ENCODE measurements at regions not wholly inside any gene's neighbourhood (a gene's known extent, or its start where the extent isn't known, plus 50 kb on each side); places are given as distances from the start of the nearest gene placed in this dataset.
"Not testable (repeated sequence)": the region's sequence is repeated elsewhere in the genome, so short reads cannot be mapped to it uniquely, and the experiment has no call there.

DNA sequence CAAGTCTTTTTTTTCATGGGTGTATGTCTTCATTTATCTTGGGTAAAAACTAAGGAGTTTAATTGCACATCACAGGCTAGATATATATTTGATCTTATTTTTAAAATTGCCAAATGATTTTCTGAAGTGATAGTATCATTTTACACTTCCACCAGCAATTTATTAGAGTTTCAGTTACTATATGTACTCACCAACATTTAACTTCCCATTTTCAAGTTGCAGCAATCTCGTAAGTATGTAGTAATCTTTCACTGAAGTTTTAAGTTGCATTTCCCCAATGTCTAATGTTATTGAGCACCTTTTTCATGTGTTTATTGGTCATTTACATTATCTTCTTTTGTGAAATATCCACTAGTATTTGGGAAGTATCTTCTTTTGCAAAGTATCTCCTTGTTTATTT is 277.4 kb upstream of the CNR1 start:
- H3K36me3 Mint-ChIP-seq: no peaks in the 10 kb centered on the region
- H3K4me3 ChIP-seq (ENCODE audit: low read length): no peak overlapping the region
- no peak for ATAC-seq
- no peaks in the 10 kb centered on the region for H3K4me1 Mint-ChIP-seq
- intact Hi-C loops (cut with micrococcal nuclease): no loop called here
- no peak overlapping the region for H3K4me3 Mint-ChIP-seq
- CTCF ChIA-PET: no interaction called here
- no peaks in the 10 kb centered on the region for H3K27me3 ChIP-seq (ENCODE audit: control insufficient read depth in 2 of 2, insufficient read depth in 2 of 2, low read length in 2 of 2)
- H3K4me1 ChIP-seq (ENCODE audit: control insufficient read depth in 2 of 2, insufficient read depth in 2 of 2, low read length in 2 of 2): no peaks in the 10 kb centered on the region
- POLR2A ChIA-PET: no interaction called here
- H3K27me3 Mint-ChIP-seq: peaks cover 0 to 15% (median 4%) of the 10 kb centered on the region in 5 donors
- no peak for DNase-seq
- no peaks in the 10 kb centered on the region for H3K36me3 ChIP-seq (ENCODE audit: control insufficient read depth in 2 of 3, insufficient read depth in 3 of 3, low read length in 3 of 3)
- peaks cover 0 to 18% (median 3%) of the 10 kb centered on the region in 11 donors for H3K9me3 Mint-ChIP-seq
- H3K27ac Mint-ChIP-seq: no peak overlapping the region
- no peak overlapping the region for H3K27ac ChIP-seq (ENCODE audit: low read depth, low read length)
- H3K9me3 ChIP-seq (ENCODE audit: control insufficient read depth in 2 of 3, low read length in 3 of 3): no peaks in the 10 kb centered on the region

DNA sequence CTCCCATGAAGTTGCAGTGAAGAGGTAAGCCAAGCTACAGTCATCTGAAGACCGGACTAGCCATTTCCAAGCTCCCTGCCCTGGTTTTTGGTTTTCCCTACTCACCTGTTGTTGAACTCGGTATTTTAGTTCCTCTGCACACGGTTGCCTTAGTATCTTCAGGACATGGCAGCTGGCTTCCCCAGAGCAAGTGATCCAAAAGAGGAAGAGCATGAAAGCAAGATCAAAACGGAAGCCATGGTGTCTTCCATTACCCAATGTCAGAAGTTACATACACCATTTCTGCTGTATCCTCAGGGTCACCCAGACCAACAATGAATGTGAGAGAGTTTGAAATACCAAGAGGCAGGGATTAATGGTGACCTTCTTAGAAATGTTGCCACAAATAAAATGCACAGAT is 276.6 kb upstream of the CNR1 start:
- POLR2A ChIA-PET: no interaction called here
- Histone ChIP-seq H3K4me1 (ENCODE audit: control insufficient read depth in 2 of 2, insufficient read depth in 2 of 2, low read length in 2 of 2) (no peaks in the 10 kb centered on the region), H3K36me3 (ENCODE audit: control insufficient read depth in 2 of 3, insufficient read depth in 3 of 3, low read length in 3 of 3) (no peaks in the 10 kb centered on the region), H3K27me3 (ENCODE audit: control insufficient read depth in 2 of 2, insufficient read depth in 2 of 2, low read length in 2 of 2) (no peaks in the 10 kb centered on the region), H3K27ac (ENCODE audit: low read depth, low read length) (no peak overlapping the region), H3K4me3 (ENCODE audit: low read length) (no peak overlapping the region), H3K9me3 (ENCODE audit: control insufficient read depth in 2 of 3, low read length in 3 of 3) (no peaks in the 10 kb centered on the region)
- H3K4me1 Mint-ChIP-seq: no peaks in the 10 kb centered on the region
- no peak overlapping the region for H3K4me3 Mint-ChIP-seq
- no peak for ATAC-seq
- H3K27ac Mint-ChIP-seq: no peak overlapping the region
- intact Hi-C loops (cut with micrococcal nuclease): no loop called here
- H3K9me3 Mint-ChIP-seq: peaks cover 0 to 15% (median 1%) of the 10 kb centered on the region in 11 donors
- CTCF ChIA-PET: no interaction called here
- peaks cover 0 to 15% (median 4%) of the 10 kb centered on the region in 5 donors for H3K27me3 Mint-ChIP-seq
- DNase-seq: no peak
- H3K36me3 Mint-ChIP-seq: no peaks in the 10 kb centered on the region

DNA sequence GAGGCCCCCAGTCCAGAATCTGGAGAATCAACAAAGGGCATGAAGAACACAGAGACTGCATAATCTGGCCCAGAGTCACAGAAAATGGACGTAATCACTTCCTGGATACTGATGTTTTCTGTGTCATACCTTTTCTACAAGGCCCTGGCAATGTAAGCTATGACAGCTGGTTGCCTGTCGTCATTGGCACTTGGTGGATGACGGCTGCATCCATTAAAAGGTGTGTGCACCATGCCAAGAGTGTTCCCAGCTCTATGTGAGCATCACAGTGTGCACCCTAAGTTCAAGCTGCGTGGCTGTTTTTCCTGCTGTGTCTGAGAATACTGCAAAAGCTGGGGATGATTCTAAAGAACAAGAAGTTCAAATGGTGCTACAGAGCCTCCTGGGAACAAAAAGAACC is 275.2 kb upstream of the CNR1 start:
- peaks cover 0 to 15% (median 0%) of the 10 kb centered on the region in 5 donors for H3K27me3 Mint-ChIP-seq

DNA sequence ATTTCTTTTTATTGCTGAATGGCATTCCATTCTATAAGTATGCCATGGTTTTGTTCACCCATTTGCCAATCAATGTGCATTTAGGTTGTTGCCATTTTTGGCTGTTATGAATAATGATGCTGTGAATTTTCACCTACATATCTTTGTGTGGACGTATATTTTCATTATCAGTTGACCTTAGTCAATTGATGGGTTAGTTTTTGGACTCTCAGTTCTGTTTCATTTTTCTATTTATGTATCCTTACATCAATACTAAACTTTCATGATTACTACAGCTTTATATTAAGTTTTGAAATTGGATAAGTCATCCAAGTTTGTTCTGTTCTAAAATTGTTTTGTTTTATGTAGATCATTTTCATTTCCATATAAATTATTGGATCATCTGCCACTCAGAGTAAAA is 261.9 kb upstream of the CNR1 start:
- intact Hi-C loops (cut with micrococcal nuclease): no loop called here
- Histone ChIP-seq H3K36me3 (ENCODE audit: control insufficient read depth in 2 of 3, insufficient read depth in 3 of 3, low read length in 3 of 3) (no peaks in the 10 kb centered on the region), H3K9me3 (ENCODE audit: control insufficient read depth in 2 of 3, low read length in 3 of 3) (no peaks in the 10 kb centered on the region), H3K4me1 (ENCODE audit: control insufficient read depth in 2 of 2, insufficient read depth in 2 of 2, low read length in 2 of 2) (no peaks in the 10 kb centered on the region), H3K27ac (ENCODE audit: low read depth, low read length) (no peak overlapping the region), H3K27me3 (ENCODE audit: control insufficient read depth in 2 of 2, insufficient read depth in 2 of 2, low read length in 2 of 2) (no peaks in the 10 kb centered on the region), H3K4me3 (ENCODE audit: low read length) (no peak overlapping the region)
- ChIA-PET CTCF (no interaction called here), POLR2A (no interaction called here)
- peaks cover 0 to 5% (median 0%) of the 10 kb centered on the region in 11 donors for H3K9me3 Mint-ChIP-seq
- H3K4me1 Mint-ChIP-seq: no peaks in the 10 kb centered on the region
- no peak overlapping the region for H3K27ac Mint-ChIP-seq
- H3K4me3 Mint-ChIP-seq: no peak overlapping the region
- H3K36me3 Mint-ChIP-seq: no peaks in the 10 kb centered on the region
- DNase-seq (no peak), ATAC-seq (no peak)
- peaks cover 2 to 24% (median 20%) of the 10 kb centered on the region in 5 donors for H3K27me3 Mint-ChIP-seq

More for the DNA sequence above, 275.2 kb upstream of the CNR1 start:
- no peaks in the 10 kb centered on the region for H3K9me3 ChIP-seq (ENCODE audit: control insufficient read depth in 2 of 3, low read length in 3 of 3)
- H3K27ac Mint-ChIP-seq: no peak overlapping the region
- no peaks in the 10 kb centered on the region for H3K27me3 ChIP-seq (ENCODE audit: control insufficient read depth in 2 of 2, insufficient read depth in 2 of 2, low read length in 2 of 2)
- no peak overlapping the region for H3K4me3 ChIP-seq (ENCODE audit: low read length)
- H3K9me3 Mint-ChIP-seq: peaks cover 0 to 6% (median 0%) of the 10 kb centered on the region in 11 donors
- no peaks in the 10 kb centered on the region for H3K36me3 ChIP-seq (ENCODE audit: control insufficient read depth in 2 of 3, insufficient read depth in 3 of 3, low read length in 3 of 3)
- ATAC-seq: no peak
- no peaks in the 10 kb centered on the region for H3K4me1 ChIP-seq (ENCODE audit: control insufficient read depth in 2 of 2, insufficient read depth in 2 of 2, low read length in 2 of 2)
- no peaks in the 10 kb centered on the region for H3K4me1 Mint-ChIP-seq
- no peak overlapping the region for H3K4me3 Mint-ChIP-seq
- H3K27ac ChIP-seq (ENCODE audit: low read depth, low read length): no peak overlapping the region
- no peaks in the 10 kb centered on the region for H3K36me3 Mint-ChIP-seq
- CTCF ChIA-PET: no interaction called here
- intact Hi-C loops (cut with micrococcal nuclease): no loop called here
- POLR2A ChIA-PET: no interaction called here
- no peak for DNase-seq

DNA sequence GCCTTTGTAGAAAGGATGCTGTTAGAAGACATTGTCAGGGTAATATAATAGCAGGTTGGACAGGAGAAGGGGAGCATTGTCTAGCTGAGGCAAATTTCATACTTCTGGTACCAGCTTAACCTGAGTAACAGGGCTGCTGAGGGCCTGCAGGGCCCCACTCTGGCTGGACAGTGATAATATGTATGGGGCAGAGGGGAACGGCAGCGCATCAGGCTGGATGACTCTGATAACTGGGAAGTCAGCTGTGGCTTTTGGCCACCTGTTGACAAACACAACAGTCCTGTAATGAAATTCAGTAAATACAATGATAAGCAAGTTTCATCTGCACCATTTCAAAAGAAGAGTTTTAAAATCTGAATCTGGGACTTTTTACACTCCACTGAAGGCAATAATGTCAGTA is 259.9 kb upstream of the CNR1 start:
- Histone ChIP-seq H3K4me3 (ENCODE audit: low read length) (no peak overlapping the region), H3K36me3 (ENCODE audit: control insufficient read depth in 2 of 3, insufficient read depth in 3 of 3, low read length in 3 of 3) (no peaks in the 10 kb centered on the region), H3K9me3 (ENCODE audit: control insufficient read depth in 2 of 3, low read length in 3 of 3) (no peaks in the 10 kb centered on the region), H3K4me1 (ENCODE audit: control insufficient read depth in 2 of 2, insufficient read depth in 2 of 2, low read length in 2 of 2) (no peaks in the 10 kb centered on the region), H3K27me3 (ENCODE audit: control insufficient read depth in 2 of 2, insufficient read depth in 2 of 2, low read length in 2 of 2) (no peaks in the 10 kb centered on the region), H3K27ac (ENCODE audit: low read depth, low read length) (no peak overlapping the region)
- intact Hi-C loops (cut with micrococcal nuclease): no loop called here
- Mint-ChIP-seq H3K9me3 (peaks cover 0 to 2% (median 0%) of the 10 kb centered on the region in 11 donors), H3K36me3 (no peaks in the 10 kb centered on the region), H3K27me3 (peaks cover 2 to 17% (median 8%) of the 10 kb centered on the region in 5 donors), H3K27ac (no peak overlapping the region), H3K4me3 (no peak overlapping the region), H3K4me1 (no peaks in the 10 kb centered on the region)
- no peak for ATAC-seq
- CTCF ChIA-PET: no interaction called here
- DNase-seq: no peak
- POLR2A ChIA-PET: no interaction called here

DNA sequence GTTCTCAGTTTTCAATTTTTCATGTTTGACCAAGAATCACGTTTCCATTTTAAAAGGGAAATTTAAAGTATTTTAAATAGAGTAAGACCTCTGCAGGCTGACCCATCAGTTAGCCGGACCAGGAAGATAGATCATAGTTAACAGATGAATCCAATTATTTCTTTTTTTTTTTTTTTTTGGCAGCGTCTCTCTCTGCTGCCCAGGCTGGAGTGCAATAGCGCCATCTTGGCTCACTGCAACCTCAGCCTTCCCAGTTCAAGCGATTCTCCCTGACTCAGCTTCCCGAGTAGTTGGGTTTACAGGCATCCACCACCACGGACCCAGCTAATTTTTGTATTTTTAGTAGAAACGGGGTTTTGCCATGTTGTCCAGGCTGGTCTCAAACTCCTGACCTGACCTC is 256.7 kb upstream of the CNR1 start:
- Histone ChIP-seq H3K36me3 (ENCODE audit: control insufficient read depth in 2 of 3, insufficient read depth in 3 of 3, low read length in 3 of 3) (no peaks in the 10 kb centered on the region), H3K4me3 (ENCODE audit: low read length) (no peak overlapping the region), H3K4me1 (ENCODE audit: control insufficient read depth in 2 of 2, insufficient read depth in 2 of 2, low read length in 2 of 2) (no peaks in the 10 kb centered on the region), H3K27me3 (ENCODE audit: control insufficient read depth in 2 of 2, insufficient read depth in 2 of 2, low read length in 2 of 2) (no peaks in the 10 kb centered on the region), H3K27ac (ENCODE audit: low read depth, low read length) (no peak overlapping the region), H3K9me3 (ENCODE audit: control insufficient read depth in 2 of 3, low read length in 3 of 3) (no peaks in the 10 kb centered on the region)
- Mint-ChIP-seq H3K4me3 (no peak overlapping the region), H3K9me3 (peaks cover 0 to 6% (median 0%) of the 10 kb centered on the region in 11 donors), H3K27me3 (peaks cover 0 to 17% (median 3%) of the 10 kb centered on the region in 5 donors), H3K27ac (no peak overlapping the region), H3K36me3 (no peaks in the 10 kb centered on the region), H3K4me1 (no peaks in the 10 kb centered on the region)
- ChIA-PET POLR2A (no interaction called here), CTCF (no interaction called here)
- DNase-seq (no peak), ATAC-seq (no peak)
- intact Hi-C loops (cut with micrococcal nuclease): no loop called here

DNA sequence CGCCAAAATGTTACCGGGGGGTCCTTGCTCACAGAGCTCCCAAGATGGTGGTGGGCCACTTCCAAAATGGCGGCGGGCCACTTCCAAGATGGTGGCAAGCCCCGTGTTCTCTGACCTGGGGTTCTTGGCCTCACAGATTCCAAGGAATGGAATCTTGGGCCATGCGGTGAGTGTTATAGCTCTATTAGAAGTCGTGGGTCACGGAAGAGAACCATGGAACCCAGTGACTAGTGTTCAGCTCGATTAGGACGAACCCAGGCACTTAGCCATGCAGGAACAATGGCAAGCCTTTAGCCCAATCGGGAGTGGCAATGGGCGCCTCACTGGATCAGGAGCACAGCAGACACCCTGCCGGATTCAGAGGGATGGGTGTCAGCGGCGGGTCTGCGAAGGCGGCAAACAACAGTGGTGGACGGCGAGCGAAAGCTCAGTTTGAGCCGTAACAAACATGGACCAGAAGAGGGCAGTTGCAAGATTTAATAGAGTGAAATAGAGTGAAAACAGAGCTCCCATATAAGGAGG is 254.9 kb upstream of the CNR1 start:
- H3K9me3 Mint-ChIP-seq; H3K4me1 ChIP-seq (ENCODE audit: control insufficient read depth in 2 of 2, insufficient read depth in 2 of 2, low read length in 2 of 2); CTCF ChIA-PET; H3K4me3 ChIP-seq (ENCODE audit: low read length); H3K27ac ChIP-seq (ENCODE audit: low read depth, low read length); ATAC-seq; H3K4me1 Mint-ChIP-seq; H3K4me3 Mint-ChIP-seq; H3K27me3 ChIP-seq (ENCODE audit: control insufficient read depth in 2 of 2, insufficient read depth in 2 of 2, low read length in 2 of 2); H3K36me3 Mint-ChIP-seq; H3K36me3 ChIP-seq (ENCODE audit: control insufficient read depth in 2 of 3, insufficient read depth in 3 of 3, low read length in 3 of 3); H3K27ac Mint-ChIP-seq; DNase-seq; H3K9me3 ChIP-seq (ENCODE audit: control insufficient read depth in 2 of 3, low read length in 3 of 3); POLR2A ChIA-PET; intact Hi-C loops (cut with micrococcal nuclease): not testable (repeated sequence)
- peaks cover 0 to 16% (median 3%) of the 10 kb centered on the region in 5 donors for H3K27me3 Mint-ChIP-seq
